ENCODE measurements at regions not wholly inside any gene's neighbourhood (a gene's known extent, or its start where the extent isn't known, plus 50 kb on each side); places are given as distances from the start of the nearest gene placed in this dataset.

GRCh38 chr16:75837264-75837663, 111.0 kb upstream of the CPHXL start:
- no peaks in the 10 kb centered on the region for H3K9me1 ChIP-seq (replicated peaks; ENCODE audit: control insufficient read depth, extremely low read depth, insufficient read depth, low read length)
- intact Hi-C loops (cut with micrococcal nuclease) = no loop called here
- no peaks in the 10 kb centered on the region for H4K20me1 ChIP-seq (replicated peaks; ENCODE audit: control insufficient read depth, extremely low read depth, insufficient read depth, low read length)
- CTCF ChIA-PET = no interaction called here
- H3K27ac ChIP-seq (ENCODE audit: insufficient read depth, low read depth, low read length) = no peak overlapping the region
- H2AFZ ChIP-seq (ENCODE audit: low read depth, low read length) = no peak overlapping the region
- no peaks in the 10 kb centered on the region for H3K36me3 ChIP-seq (ENCODE audit: control insufficient read depth in 2 of 2, extremely low read depth in 1 of 2, insufficient read depth in 2 of 2, low read length in 2 of 2)
- TF ChIP-seq CTCF (IDR thresholded peaks at IDR 0.05; ENCODE audit: extremely low read depth in 1 of 2, insufficient read depth in 1 of 2, low read depth in 1 of 2, low read length in 2 of 2) (no peak), GATA2 (IDR thresholded peaks at IDR 0.05; ENCODE audit: insufficient read depth, insufficient read length, low read depth, low read length) (no peak)
- dilution Hi-C loops (cut with MboI; ENCODE audit: extremely low pct_ligation_motif_present, low sequenced_read_pairs) = no loop called here
- H3K4me3 ChIP-seq (replicated peaks in 1 of 3; ENCODE audit: insufficient read depth in 1 of 3, low read depth in 1 of 3, low read length in 3 of 3) = no peak overlapping the region
- DNase-seq (ENCODE audit: low read depth, low spot score) = no peak
- POLR2A ChIA-PET = no interaction called here
- no peaks in the 10 kb centered on the region for H3K9me3 ChIP-seq (replicated peaks; ENCODE audit: control insufficient read depth, insufficient read depth, low read length)
- FAIRE-seq = no peak
- H3K4me2 ChIP-seq (ENCODE audit: insufficient read depth, low read length) = no peak overlapping the region
- H3K4me1 ChIP-seq (ENCODE audit: control insufficient read depth, extremely low read depth, insufficient read depth, low read length) = no peaks in the 10 kb centered on the region
- H3K27me3 ChIP-seq (ENCODE audit: control insufficient read depth in 2 of 2, insufficient read depth in 2 of 2, low read length in 2 of 2) = no peaks in the 10 kb centered on the region
- no peaks in the 10 kb centered on the region for H3K79me2 ChIP-seq (ENCODE audit: control insufficient read depth, insufficient read depth, low read length)
- BruUV-seq (replicated peaks) = no TSS peak
- H3K9ac ChIP-seq (replicated peaks; ENCODE audit: extremely low read depth, insufficient read depth, low read length) = no peak overlapping the region

DNA sequence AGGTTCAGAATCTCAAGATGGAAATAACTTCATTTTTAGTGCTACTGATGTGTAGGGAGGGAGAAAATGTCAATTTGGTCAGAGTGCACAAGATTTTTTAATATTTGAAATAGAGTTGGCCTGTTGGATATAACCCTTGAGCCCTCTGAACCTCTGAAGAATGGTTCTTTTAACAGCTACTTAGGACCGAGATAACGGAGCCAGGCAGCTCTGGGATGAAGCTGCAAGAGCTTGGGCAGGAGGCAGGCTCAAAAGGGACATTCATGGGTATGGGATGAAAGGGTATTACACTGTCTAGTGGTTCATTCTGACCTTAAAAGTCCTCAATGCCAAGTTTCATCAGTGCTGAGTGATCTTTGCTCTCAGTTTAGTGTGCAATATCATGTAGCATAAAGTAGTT, 111.4 kb upstream of the CPHXL start:
- Histone ChIP-seq H3K4me3 (replicated peaks in 1 of 3; ENCODE audit: insufficient read depth in 1 of 3, low read depth in 1 of 3, low read length in 3 of 3) (no peak overlapping the region), H3K9me1 (replicated peaks; ENCODE audit: control insufficient read depth, extremely low read depth, insufficient read depth, low read length) (no peaks in the 10 kb centered on the region), H2AFZ (ENCODE audit: low read depth, low read length) (no peak overlapping the region), H3K9ac (replicated peaks; ENCODE audit: extremely low read depth, insufficient read depth, low read length) (no peak overlapping the region), H3K4me1 (ENCODE audit: control insufficient read depth, extremely low read depth, insufficient read depth, low read length) (no peaks in the 10 kb centered on the region), H3K27me3 (ENCODE audit: control insufficient read depth in 2 of 2, insufficient read depth in 2 of 2, low read length in 2 of 2) (no peaks in the 10 kb centered on the region), H3K36me3 (ENCODE audit: control insufficient read depth in 2 of 2, extremely low read depth in 1 of 2, insufficient read depth in 2 of 2, low read length in 2 of 2) (no peaks in the 10 kb centered on the region), H3K27ac (ENCODE audit: insufficient read depth, low read depth, low read length) (no peak overlapping the region), H3K79me2 (ENCODE audit: control insufficient read depth, insufficient read depth, low read length) (no peaks in the 10 kb centered on the region), H3K4me2 (ENCODE audit: insufficient read depth, low read length) (no peak overlapping the region), H4K20me1 (replicated peaks; ENCODE audit: control insufficient read depth, extremely low read depth, insufficient read depth, low read length) (no peaks in the 10 kb centered on the region), H3K9me3 (replicated peaks; ENCODE audit: control insufficient read depth, insufficient read depth, low read length) (no peaks in the 10 kb centered on the region)
- dilution Hi-C loops (cut with MboI; ENCODE audit: extremely low pct_ligation_motif_present, low sequenced_read_pairs) (no loop called here), intact Hi-C loops (cut with micrococcal nuclease) (no loop called here)
- ChIA-PET POLR2A (no interaction called here), CTCF (no interaction called here)
- DNase-seq (ENCODE audit: low read depth, low spot score) (no peak), FAIRE-seq (no peak)
- BruUV-seq (replicated peaks) = no TSS peak
- TF ChIP-seq POLR2AphosphoS5 (IDR thresholded peaks at IDR 0.05; ENCODE audit: insufficient read depth, low read depth, low read length) (no peak), FOS (IDR thresholded peaks at IDR 0.05; ENCODE audit: borderline replicate concordance, insufficient read depth, low read length) (no peak), CTCF (IDR thresholded peaks at IDR 0.05; ENCODE audit: extremely low read depth in 1 of 2, insufficient read depth in 1 of 2, low read depth in 1 of 2, low read length in 2 of 2) (no peak), MYC (IDR thresholded peaks at IDR 0.05; ENCODE audit: low read depth, low read length) (no peak), EZH2 (IDR thresholded peaks at IDR 0.05; ENCODE audit: borderline replicate concordance, low read depth, low read length, severe bottlenecking) (no peak), GATA2 (IDR thresholded peaks at IDR 0.05; ENCODE audit: insufficient read depth, insufficient read length, low read depth, low read length) (no peak), JUN (IDR thresholded peaks at IDR 0.05; ENCODE audit: borderline replicate concordance, insufficient read depth, insufficient read length, low read depth) (no peak), POLR2A (IDR thresholded peaks at IDR 0.05; ENCODE audit: low read depth, low read length) (no peak)
- TF ChIP-seq, protein P1, sequence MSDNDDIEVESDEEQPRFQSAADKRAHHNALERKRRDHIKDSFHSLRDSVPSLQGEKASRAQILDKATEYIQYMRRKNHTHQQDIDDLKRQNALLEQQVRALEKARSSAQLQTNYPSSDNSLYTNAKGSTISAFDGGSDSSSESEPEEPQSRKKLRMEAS (IDR thresholded peaks at IDR 0.05; ENCODE audit: insufficient read depth, insufficient read length) = no peak

All from endothelial cell of umbilical vein (primary cell).